ENCODE measurements at regions not wholly inside any gene's neighbourhood (a gene's known extent, or its start where the extent isn't known, plus 50 kb on each side); places are given as distances from the start of the nearest gene placed in this dataset.

GRCh38 chr11:109112261-109112660 is 309.7 kb upstream of the C11orf87 start:
- Histone ChIP-seq H3K9me3 (ENCODE audit: control insufficient read depth, insufficient read depth, low read length) (no peaks in the 10 kb centered on the region; the same call in 1 of the 2 replicates), H3K4me3 (ENCODE audit: low read depth, low read length) (no peak overlapping the region), H3K27ac (ENCODE audit: low read depth, low read length) (no peak overlapping the region), H3K27me3 (ENCODE audit: control insufficient read depth, insufficient read depth, low read length) (peaks cover 4% of the 10 kb centered on the region)
- DNase-seq (ENCODE audit: low read depth, low spot score): no peak
- ChIA-PET CTCF (interaction anchor here (1.2 kb wide), 1 partner anchor 414 kb away, joined by 5 read pairs; no protein-coding TSS in a partner anchor), POLR2A (interaction anchor here (0.6 kb wide), 1 partner anchor 109 kb away, joined by 6 read pairs; no protein-coding TSS in a partner anchor)
- TF ChIP-seq, protein P1, sequence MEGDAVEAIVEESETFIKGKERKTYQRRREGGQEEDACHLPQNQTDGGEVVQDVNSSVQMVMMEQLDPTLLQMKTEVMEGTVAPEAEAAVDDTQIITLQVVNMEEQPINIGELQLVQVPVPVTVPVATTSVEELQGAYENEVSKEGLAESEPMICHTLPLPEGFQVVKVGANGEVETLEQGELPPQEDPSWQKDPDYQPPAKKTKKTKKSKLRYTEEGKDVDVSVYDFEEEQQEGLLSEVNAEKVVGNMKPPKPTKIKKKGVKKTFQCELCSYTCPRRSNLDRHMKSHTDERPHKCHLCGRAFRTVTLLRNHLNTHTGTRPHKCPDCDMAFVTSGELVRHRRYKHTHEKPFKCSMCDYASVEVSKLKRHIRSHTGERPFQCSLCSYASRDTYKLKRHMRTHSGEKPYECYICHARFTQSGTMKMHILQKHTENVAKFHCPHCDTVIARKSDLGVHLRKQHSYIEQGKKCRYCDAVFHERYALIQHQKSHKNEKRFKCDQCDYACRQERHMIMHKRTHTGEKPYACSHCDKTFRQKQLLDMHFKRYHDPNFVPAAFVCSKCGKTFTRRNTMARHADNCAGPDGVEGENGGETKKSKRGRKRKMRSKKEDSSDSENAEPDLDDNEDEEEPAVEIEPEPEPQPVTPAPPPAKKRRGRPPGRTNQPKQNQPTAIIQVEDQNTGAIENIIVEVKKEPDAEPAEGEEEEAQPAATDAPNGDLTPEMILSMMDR (IDR thresholded peaks at IDR 0.05; ENCODE audit: low read depth, low read length): no peak

DNA sequence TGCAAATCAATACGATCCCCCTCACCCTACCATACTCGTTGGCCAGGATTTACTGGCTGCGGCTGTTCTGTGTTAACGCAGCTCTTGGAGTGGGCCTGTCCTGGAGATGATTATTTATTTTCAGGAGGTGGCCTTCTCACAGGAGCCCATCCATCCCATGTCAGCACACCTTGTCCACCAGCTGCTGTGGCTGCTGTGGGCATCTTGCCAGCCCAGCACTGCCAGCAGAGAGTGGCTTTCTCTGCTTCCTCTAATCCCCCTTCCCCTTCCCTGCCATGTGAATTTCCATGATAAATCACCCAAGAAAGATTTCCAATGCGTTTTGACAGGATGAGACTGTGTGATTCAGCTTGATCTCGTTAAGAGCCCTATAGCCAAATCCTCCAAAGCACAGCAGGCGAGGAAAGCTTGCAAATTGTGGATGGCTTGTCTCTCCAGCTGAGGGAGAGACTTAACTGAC is 309.1 kb upstream of the C11orf87 start:
- no peak overlapping the region for H3K27ac ChIP-seq (ENCODE audit: low read depth, low read length)
- ChIA-PET POLR2A (interaction anchor here (0.6 kb wide), 1 partner anchor 110 kb away, joined by 6 read pairs; no protein-coding TSS in a partner anchor), CTCF (interaction anchor here (1.2 kb wide), 1 partner anchor 415 kb away, joined by 5 read pairs; no protein-coding TSS in a partner anchor)

DNA sequence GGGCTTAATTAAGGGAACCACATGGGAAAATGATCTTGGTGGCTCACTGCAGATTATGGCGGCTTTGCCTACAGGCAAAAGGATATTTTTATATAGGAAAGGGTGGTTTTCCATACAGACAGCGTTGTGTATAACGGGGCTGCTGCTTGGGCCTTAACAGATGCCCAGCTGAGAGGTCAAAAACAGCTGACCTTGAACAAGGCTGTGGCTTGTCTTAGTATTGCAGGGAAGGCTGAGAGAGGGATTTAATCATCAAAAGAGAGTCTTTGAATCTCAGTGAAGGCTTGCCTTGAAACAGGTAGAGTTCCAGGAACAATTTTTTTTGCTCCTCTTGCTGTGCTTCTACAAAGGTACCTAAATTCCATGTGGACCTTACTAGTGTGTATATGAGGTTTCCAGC is 301.6 kb upstream of the C11orf87 start:
- Histone ChIP-seq H3K27me3 (ENCODE audit: control insufficient read depth, insufficient read depth, low read length) (peaks cover 2% of the 10 kb centered on the region), H3K9me3 (ENCODE audit: control insufficient read depth, insufficient read depth, low read length) (no peaks in the 10 kb centered on the region), H3K4me3 (ENCODE audit: low read depth, low read length) (no peak overlapping the region), H3K27ac (ENCODE audit: low read depth, low read length) (no peak overlapping the region)
- POLR2A ChIA-PET: no interaction called here
- no peak for DNase-seq (ENCODE audit: low read depth, low spot score)
- CTCF ChIA-PET: interaction anchor here (0.9 kb wide), 1 partner anchor 423 kb away, joined by 3 read pairs; no protein-coding TSS in a partner anchor
- TF ChIP-seq, protein P1 (IDR thresholded peaks at IDR 0.05; ENCODE audit: low read depth, low read length): no peak

More for the DNA sequence above, 309.1 kb upstream of the C11orf87 start:
- TF ChIP-seq, protein P1 (IDR thresholded peaks at IDR 0.05; ENCODE audit: low read depth, low read length): no peak
- Histone ChIP-seq H3K27me3 (ENCODE audit: control insufficient read depth, insufficient read depth, low read length) (peaks cover 6% of the 10 kb centered on the region), H3K9me3 (ENCODE audit: control insufficient read depth, insufficient read depth, low read length) (no peaks in the 10 kb centered on the region; the same call in 1 of the 2 replicates), H3K4me3 (ENCODE audit: low read depth, low read length) (no peak overlapping the region)
- no peak for DNase-seq (ENCODE audit: low read depth, low spot score)

GRCh38 chr11:109121173-109121932 is 300.6 kb upstream of the C11orf87 start:
- POLR2A ChIA-PET: no interaction called here
- Histone ChIP-seq H3K9me3 (ENCODE audit: control insufficient read depth, insufficient read depth, low read length) (no peaks in the 10 kb centered on the region), H3K27me3 (ENCODE audit: control insufficient read depth, insufficient read depth, low read length) (peaks cover 2% of the 10 kb centered on the region), H3K27ac (ENCODE audit: low read depth, low read length) (no peak overlapping the region), H3K4me3 (ENCODE audit: low read depth, low read length) (no peak overlapping the region)
- TF ChIP-seq, protein P1 (IDR thresholded peaks at IDR 0.05; ENCODE audit: low read depth, low read length): no peak
- CTCF ChIA-PET: interaction anchor here (0.9 kb wide), 1 partner anchor 424 kb away, joined by 3 read pairs; no protein-coding TSS in a partner anchor
- no peak for DNase-seq (ENCODE audit: low read depth, low spot score)
